HG03097 (cell line): ENCODE measurements at regions not wholly inside any gene's neighbourhood (a gene's known extent, or its start where the extent isn't known, plus 50 kb on each side); places are given as distances from the start of the nearest gene placed in this dataset.

Experiments used
- ATAC-seq: cut with Tn5 transposase; IDR thresholded peaks from one replicate; pipeline ENCODE4 v1.9.1; 2021; ENCODE audit not compliant: unreplicated experiment, low FRiP score

- ATAC-seq = no peak
These were observed 700.3 kb downstream of the TMEM182 start for GRCh38 chr2:103462101-103462500.

GRCh38 chr2:103462712-103463111, 700.9 kb downstream of the TMEM182 start:
- ATAC-seq = no peak

GRCh38 chr2:103464831-103465230, 703.0 kb downstream of the TMEM182 start:
- ATAC-seq = no peak

- ATAC-seq = no peak
These were observed 708.0 kb downstream of the TMEM182 start for GRCh38 chr2:103469800-103470199.

GRCh38 chr2:103484906-103485305, 723.1 kb downstream of the TMEM182 start:
- no peak for ATAC-seq

GRCh38 chr2:103496850-103497249, 735.0 kb downstream of the TMEM182 start:
- ATAC-seq = no peak

- no peak for ATAC-seq
These were observed 745.0 kb downstream of the TMEM182 start for GRCh38 chr2:103506812-103507211.

- no peak for ATAC-seq
These were observed 750.6 kb downstream of the TMEM182 start for GRCh38 chr2:103512442-103512841.

- ATAC-seq = no peak
These were observed 758.7 kb downstream of the TMEM182 start for GRCh38 chr2:103520547-103520946.

- no peak for ATAC-seq
These were observed 763.9 kb downstream of the TMEM182 start for GRCh38 chr2:103525756-103526155.

GRCh38 chr2:103526757-103527156, 764.9 kb downstream of the TMEM182 start:
- ATAC-seq = no peak

GRCh38 chr2:103527278-103527677, 765.4 kb downstream of the TMEM182 start:
- no peak for ATAC-seq

- ATAC-seq = no peak
These were observed 768.1 kb downstream of the TMEM182 start for GRCh38 chr2:103529798-103530502.

GRCh38 chr2:103552775-103553174, 790.9 kb downstream of the TMEM182 start:
- ATAC-seq = no peak

GRCh38 chr2:103594823-103595222, 833.0 kb downstream of the TMEM182 start:
- ATAC-seq = no peak

GRCh38 chr2:103605071-103605780, 843.4 kb downstream of the TMEM182 start:
- ATAC-seq = no peak

GRCh38 chr2:103615611-103616105, 853.8 kb downstream of the TMEM182 start:
- ATAC-seq = no peak

GRCh38 chr2:103616891-103617290, 855.1 kb downstream of the TMEM182 start:
- no peak for ATAC-seq

GRCh38 chr2:103618112-103618511, 856.3 kb downstream of the TMEM182 start:
- no peak for ATAC-seq

GRCh38 chr2:103627301-103627700, 865.5 kb downstream of the TMEM182 start:
- no peak for ATAC-seq

- no peak for ATAC-seq
These were observed 877.1 kb downstream of the TMEM182 start for GRCh38 chr2:103638978-103639377.

GRCh38 chr2:103656558-103656957, 894.7 kb downstream of the TMEM182 start:
- no peak for ATAC-seq
